CD14-positive monocyte (primary cell): ENCODE measurements at regions not wholly inside any gene's neighbourhood (a gene's known extent, or its start where the extent isn't known, plus 50 kb on each side); places are given as distances from the start of the nearest gene placed in this dataset.

Experiments
- DNase-seq, 3 donors: peaks; one replicate each; pipeline ENCODE4 v3.0.0-alpha.2; 2011 to 2022
- H2AFZ ChIP-seq: 2 replicates; pipeline ENCODE4 v1.6.0; 2012; ENCODE audit warnings: mild to moderate bottlenecking, low read depth, low read length, inconsistent platforms; ENCODE audit not compliant: insufficient read depth, poor library complexity, severe bottlenecking
- H3K27ac ChIP-seq, 2 donors: 1 replicate in 1 of 2; 2 replicates in 1 of 2; pipeline ENCODE4 v1.5.1; 2012 to 2013; ENCODE audit warnings: low read length in 2 of 2, control low read depth in 1 of 2, inconsistent platforms in 1 of 2, low read depth in 1 of 2, mild to moderate bottlenecking in 1 of 2
- H3K27me3 ChIP-seq, 2 donors: one replicate each; pipeline versions ENCODE4 v1.6.0 to v1.6.1; 2011 to 2013; ENCODE audit warnings: low read length in 2 of 2; ENCODE audit not compliant: control insufficient read depth in 2 of 2, insufficient read depth in 2 of 2
- H3K36me3 ChIP-seq, 2 donors: replicated peaks in 1 of 2; 1 replicate in 1 of 2; 2 replicates in 1 of 2; pipeline versions ENCODE4 v1.5.1 to v1.6.1; 2012 to 2013; ENCODE audit warnings: low read length in 2 of 2, control low read depth in 1 of 2, inconsistent platforms in 1 of 2, mild to moderate bottlenecking in 1 of 2; ENCODE audit not compliant: insufficient read depth in 2 of 2, control insufficient read depth in 1 of 2
- H3K4me1 ChIP-seq, 2 donors: 1 replicate in 1 of 2; 2 replicates in 1 of 2; pipeline versions ENCODE4 v1.5.1 to v1.6.1; 2012 to 2013; ENCODE audit warnings: low read length in 2 of 2, control low read depth in 1 of 2, inconsistent platforms in 1 of 2, mild to moderate bottlenecking in 1 of 2, moderate library complexity in 1 of 2; ENCODE audit not compliant: insufficient read depth in 2 of 2, control insufficient read depth in 1 of 2
- H3K4me2 ChIP-seq: replicated peaks from 2 replicates; pipeline ENCODE3; 2012; ENCODE audit warnings: low read length, moderate library complexity, mild to moderate bottlenecking; ENCODE audit not compliant: poor library complexity, severe bottlenecking; ENCODE audit errors: extremely low read depth
- H3K4me3 ChIP-seq, 3 experiments: fragments of 200-600 bp in 1 of 3; sonication (generic) in 1 of 3; replicated peaks in 1 of 3; 1 replicate in 2 of 3; 2 replicates in 1 of 3; pipeline ENCODE4 v1.5.1; 2011 to 2013; ENCODE audit warnings: low read length in 3 of 3, mild to moderate bottlenecking in 3 of 3, control low read depth in 2 of 3, low read depth in 2 of 3, inconsistent platforms in 1 of 3, moderate library complexity in 1 of 3
- H3K79me2 ChIP-seq: 2 replicates; pipeline ENCODE4 v1.6.0; 2012; ENCODE audit warnings: mild to moderate bottlenecking, control low read depth, inconsistent platforms, low read length, moderate library complexity; ENCODE audit not compliant: insufficient read depth
- H3K9ac ChIP-seq: 2 replicates; pipeline ENCODE4 v1.6.0; 2017; ENCODE audit warnings: low read length, mild to moderate bottlenecking; ENCODE audit not compliant: insufficient read depth, poor library complexity, severe bottlenecking
- H3K9me3 ChIP-seq, 2 donors: replicated peaks in 1 of 2; 1 replicate in 1 of 2; 2 replicates in 1 of 2; pipeline versions ENCODE4 v1.5.1 to v1.6.1; 2012 to 2013; ENCODE audit warnings: low read length in 2 of 2, control low read depth in 1 of 2; ENCODE audit not compliant: control insufficient read depth in 1 of 2, insufficient read depth in 1 of 2
- H4K20me1 ChIP-seq: 2 replicates; pipeline ENCODE4 v1.6.0; 2012; ENCODE audit warnings: mild to moderate bottlenecking, low read length, control low read depth, moderate library complexity; ENCODE audit not compliant: insufficient read depth
- H3K27ac Mint-ChIP-seq, 7 donors: one replicate each; pipeline ENCODE4 v1.8.0; 2020; ENCODE audit warnings: mild to moderate bottlenecking in 7 of 7, mixed read lengths in 7 of 7, moderate library complexity in 6 of 7, inconsistent platforms in 2 of 7
- H3K27me3 Mint-ChIP-seq, 3 donors: one replicate each; pipeline ENCODE4 v1.8.0; 2021 to 2022; ENCODE audit warnings: low read depth in 3 of 3, mild to moderate bottlenecking in 3 of 3, mixed read lengths in 3 of 3, moderate library complexity in 3 of 3, inconsistent platforms in 1 of 3
- H3K36me3 Mint-ChIP-seq, 2 donors: one replicate each; pipeline ENCODE4 v1.8.0; 2020; ENCODE audit warnings: mixed read lengths in 2 of 2, inconsistent platforms in 1 of 2, mild to moderate bottlenecking in 1 of 2
- H3K4me1 Mint-ChIP-seq: one replicate; pipeline ENCODE4 v1.8.0; 2020; ENCODE audit warnings: mild to moderate bottlenecking, mixed read lengths
- H3K4me3 Mint-ChIP-seq, 2 donors: one replicate each; pipeline ENCODE4 v1.8.0; 2020; ENCODE audit warnings: mild to moderate bottlenecking in 2 of 2, mixed read lengths in 2 of 2, moderate library complexity in 1 of 2
- H3K9me3 Mint-ChIP-seq, 7 donors: one replicate each; pipeline ENCODE4 v1.8.0; 2020 to 2022; ENCODE audit warnings: mixed read lengths in 7 of 7, mild to moderate bottlenecking in 6 of 7, moderate library complexity in 6 of 7, inconsistent platforms in 2 of 7
- CTCF ChIP-seq: fragments of 200-600 bp; IDR thresholded peaks from one replicate; pipeline ENCODE4 v1.8.0; 2022; ENCODE audit warnings: antibody characterized with exemption, mild to moderate bottlenecking
- WGBS: methylation state at CpG from one replicate; pipeline ENCODE4 v1.1.5; 2013; ENCODE audit warnings: missing lambda C conversion rate; ENCODE audit not compliant: insufficient coverage; 5-methylcytosine and 5-hydroxymethylcytosine counted together
- intact Hi-C, 2 donors: fragments of 100-400 bp; cut with micrococcal nuclease; formaldehyde crosslinking; loops; one replicate each; pipeline versions ENCODE4 v1.15.0 to v1.15.1; 2023

DNA sequence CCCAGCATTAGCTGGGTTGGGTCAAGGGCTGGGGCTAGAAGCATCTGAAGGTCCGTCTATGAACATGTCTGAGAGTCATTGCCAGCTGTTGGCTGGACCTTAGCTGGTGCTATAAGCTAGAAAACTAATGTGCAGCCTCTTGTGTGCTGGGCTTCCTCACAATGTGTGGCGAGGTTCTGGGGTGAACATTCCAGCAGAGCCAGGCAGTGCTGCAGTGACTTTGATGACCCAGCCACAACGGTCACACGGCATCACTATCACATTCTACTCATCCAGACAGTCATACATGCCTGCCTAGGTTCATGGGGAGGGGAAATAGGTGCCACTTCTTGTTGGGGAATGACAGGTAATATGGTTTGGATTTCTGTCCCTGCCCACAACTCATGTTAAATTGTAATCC, 260.5 kb downstream of the CYP26B1 start:
- intact Hi-C loops = no loop called here
- Histone ChIP-seq H3K9ac (no peak overlapping the region), H3K9me3 (peaks cover 11 to 15% of the 10 kb centered on the region in 2 donors), H3K36me3 (no peaks in the 10 kb centered on the region), H2AFZ (no peak overlapping the region), H3K79me2 (no peaks in the 10 kb centered on the region), H3K4me1 (peaks cover 20 to 22% of the 10 kb centered on the region in 2 donors), H4K20me1 (no peaks in the 10 kb centered on the region), H3K27ac (no peak overlapping the region), H3K4me2 (no peak overlapping the region), H3K4me3 (no peak overlapping the region), H3K27me3 (no peaks in the 10 kb centered on the region)
- no peak for TF ChIP-seq CTCF
- 100% methylated on average over 1 of the region's 4 CpGs for WGBS
- Mint-ChIP-seq H3K27me3 (peaks cover 7 to 30% (median 13%) of the 10 kb centered on the region in 3 donors), H3K27ac (no peak overlapping the region), H3K36me3 (no peaks in the 10 kb centered on the region), H3K4me3 (no peak overlapping the region), H3K4me1 (peaks cover 24% of the 10 kb centered on the region), H3K9me3 (peaks cover 9 to 22% (median 18%) of the 10 kb centered on the region in 7 donors)
- no peak for DNase-seq

- no peak overlapping the region for H3K9ac ChIP-seq
- no peaks in the 10 kb centered on the region for H3K79me2 ChIP-seq
- H3K4me2 ChIP-seq = no peak overlapping the region
- H3K27ac ChIP-seq = no peak overlapping the region
- H4K20me1 ChIP-seq = no peaks in the 10 kb centered on the region
- H3K4me3 Mint-ChIP-seq = no peak overlapping the region
- 100% methylated on average over 1 of the region's 1 CpG for WGBS
- H2AFZ ChIP-seq = no peak overlapping the region
- intact Hi-C loops = no loop called here
- H3K27me3 Mint-ChIP-seq = peaks cover 7 to 26% (median 10%) of the 10 kb centered on the region in 3 donors
- no peak for TF ChIP-seq CTCF
- H3K36me3 ChIP-seq = no peaks in the 10 kb centered on the region
- no peak overlapping the region for H3K27ac Mint-ChIP-seq
- H3K9me3 ChIP-seq = peaks cover 11 to 15% of the 10 kb centered on the region in 2 donors
- H3K27me3 ChIP-seq = no peaks in the 10 kb centered on the region
- H3K4me1 Mint-ChIP-seq = peaks cover 27% of the 10 kb centered on the region
- H3K36me3 Mint-ChIP-seq = no peaks in the 10 kb centered on the region
- peaks cover 9 to 22% (median 18%) of the 10 kb centered on the region in 7 donors for H3K9me3 Mint-ChIP-seq
- peaks cover 22 to 27% of the 10 kb centered on the region in 2 donors for H3K4me1 ChIP-seq
- no peak for DNase-seq
- H3K4me3 ChIP-seq = no peak overlapping the region
These were observed 261.4 kb downstream of the CYP26B1 start for GRCh38 chr2:71886241-71886640.
